ENCODE measurements at regions not wholly inside any gene's neighbourhood (a gene's known extent, or its start where the extent isn't known, plus 50 kb on each side); places are given as distances from the start of the nearest gene placed in this dataset.

DNA sequence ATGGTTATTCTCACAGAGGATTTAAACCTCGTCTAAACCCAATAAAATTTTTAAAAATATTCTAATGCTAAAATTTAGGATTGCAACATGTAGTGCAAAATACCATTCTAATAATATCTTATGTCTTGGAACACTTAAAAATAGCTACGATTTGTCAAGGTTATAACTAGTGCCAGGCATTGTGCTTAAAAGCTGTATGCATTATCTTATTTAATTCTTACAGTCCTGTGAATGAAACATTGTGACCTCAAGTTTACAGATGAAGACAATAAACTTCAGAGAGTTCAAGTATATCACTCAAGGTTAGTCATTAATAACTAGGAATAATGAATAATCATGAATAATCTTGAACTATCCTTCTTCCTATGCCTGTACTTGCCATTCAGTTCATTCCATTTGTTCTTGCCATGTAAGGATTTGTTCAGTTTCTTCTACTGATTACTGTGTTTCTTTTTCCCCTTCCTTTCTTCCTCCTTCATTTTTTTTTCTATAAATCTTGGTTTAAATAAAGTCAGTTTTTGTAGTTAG lies 897.6 kb upstream of the NR2F2 start:
- no peak for DNase-seq (ENCODE audit: low read depth, low spot score)

DNA sequence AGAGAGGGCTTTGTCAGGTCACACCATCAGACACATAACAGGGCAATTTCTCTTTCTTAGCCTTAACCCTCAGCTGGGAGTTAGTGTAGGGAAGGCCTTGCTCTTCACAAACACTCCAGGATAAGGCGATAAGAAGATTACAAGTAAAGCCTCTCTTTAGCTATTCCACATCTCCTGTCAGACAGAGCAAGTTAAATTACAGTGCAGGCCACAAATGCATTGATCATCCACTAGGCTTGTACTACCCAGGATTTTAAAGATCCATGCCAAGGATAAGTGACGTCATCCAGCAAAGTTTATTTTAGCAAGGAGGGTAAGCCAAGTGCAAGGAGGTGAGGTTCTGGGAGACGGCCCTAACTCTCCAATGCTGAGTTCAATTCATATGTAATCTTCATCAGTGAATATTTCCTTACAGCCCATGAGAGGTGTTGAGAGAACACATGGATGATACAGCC lies 890.6 kb upstream of the NR2F2 start:
- DNase-seq (ENCODE audit: low read depth, low spot score): no peak

DNA sequence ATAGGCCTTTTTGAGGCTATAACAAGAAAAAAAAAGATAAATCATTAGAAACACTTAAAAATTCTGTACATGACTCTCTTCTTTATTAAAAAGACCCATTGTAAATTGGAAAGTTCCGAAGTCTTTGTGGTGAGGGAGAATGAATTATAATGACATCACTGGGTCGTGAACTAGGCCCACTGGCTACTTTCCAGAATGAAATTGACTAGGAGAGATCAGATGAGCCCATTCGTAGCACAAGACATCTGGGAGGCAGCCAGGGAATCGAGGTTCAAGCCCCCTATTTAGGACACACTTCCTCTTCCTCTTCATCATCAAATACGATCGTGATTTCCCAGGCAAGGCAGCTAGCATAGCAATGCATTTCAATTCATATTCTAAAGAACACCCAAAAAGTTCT lies 889.8 kb upstream of the NR2F2 start:
- DNase-seq (ENCODE audit: low read depth, low spot score): no peak

DNA sequence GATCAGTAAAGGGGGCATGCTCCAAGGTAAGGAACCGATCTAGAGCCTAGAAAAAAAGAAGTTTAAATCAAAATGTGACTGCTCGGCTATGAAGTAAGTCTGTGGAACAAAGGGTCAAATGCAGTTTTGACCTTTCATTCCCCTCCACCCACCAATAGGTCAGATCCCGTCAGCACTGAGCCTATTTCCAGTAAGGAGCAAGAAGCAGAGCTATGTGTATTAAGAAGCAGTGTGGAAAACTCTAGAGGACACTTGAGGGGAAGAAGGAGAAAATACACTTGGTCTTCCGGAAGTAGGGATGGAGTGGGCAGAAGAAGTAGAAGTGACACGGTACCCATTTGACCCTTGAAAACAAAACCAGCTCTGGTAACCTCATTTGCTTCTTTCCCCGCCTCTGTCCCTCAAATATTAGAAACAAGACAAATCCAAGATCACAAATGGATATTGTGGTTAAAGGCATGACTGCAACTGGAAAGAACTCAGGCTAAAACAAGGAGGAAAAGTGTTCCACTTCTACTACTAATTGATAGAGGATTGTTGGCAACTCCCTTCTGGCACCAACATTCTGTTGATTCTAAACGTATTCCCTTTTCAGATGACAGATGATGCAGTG lies 888.3 kb upstream of the NR2F2 start:
- DNase-seq (ENCODE audit: low read depth, low spot score): no peak

DNA sequence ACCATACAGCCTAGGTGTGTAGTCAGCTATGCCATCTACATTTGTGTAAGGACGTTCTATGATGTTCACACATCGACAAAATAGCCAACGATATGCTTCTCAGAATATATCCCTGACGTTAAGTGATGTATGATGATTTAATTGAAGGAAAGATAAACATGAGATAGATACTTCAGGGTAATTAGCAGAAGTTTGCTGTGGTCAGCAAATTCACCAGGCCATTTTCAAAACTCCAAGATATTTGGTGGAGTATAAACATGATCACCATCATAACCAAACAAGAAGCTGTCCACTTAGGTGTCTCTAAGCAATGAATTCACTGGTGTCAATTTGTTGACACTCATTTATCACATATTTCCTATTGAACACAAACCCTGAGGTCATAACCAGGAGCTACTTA lies 885.6 kb upstream of the NR2F2 start:
- no peak for DNase-seq (ENCODE audit: low read depth, low spot score)

DNA sequence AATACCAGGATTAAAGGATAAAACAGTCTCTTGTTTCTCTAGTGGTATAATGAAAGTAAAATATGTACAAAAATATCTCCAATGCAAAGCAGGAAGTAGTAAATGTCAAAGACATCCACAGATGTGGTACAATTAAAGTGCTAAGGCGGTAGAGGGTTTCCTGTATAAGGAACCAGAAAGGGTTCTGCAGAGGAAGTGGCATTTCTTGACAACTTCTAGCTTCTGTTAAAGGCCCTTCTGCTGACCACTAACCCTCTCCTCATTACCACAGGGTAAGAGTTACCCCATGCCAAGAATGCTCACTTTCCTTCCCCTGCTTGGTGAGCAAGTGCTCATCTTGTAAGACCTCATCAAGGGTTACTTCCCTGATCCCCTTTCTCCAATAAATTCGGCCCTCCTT lies 883.6 kb upstream of the NR2F2 start:
- DNase-seq (ENCODE audit: low read depth, low spot score): no peak

DNA sequence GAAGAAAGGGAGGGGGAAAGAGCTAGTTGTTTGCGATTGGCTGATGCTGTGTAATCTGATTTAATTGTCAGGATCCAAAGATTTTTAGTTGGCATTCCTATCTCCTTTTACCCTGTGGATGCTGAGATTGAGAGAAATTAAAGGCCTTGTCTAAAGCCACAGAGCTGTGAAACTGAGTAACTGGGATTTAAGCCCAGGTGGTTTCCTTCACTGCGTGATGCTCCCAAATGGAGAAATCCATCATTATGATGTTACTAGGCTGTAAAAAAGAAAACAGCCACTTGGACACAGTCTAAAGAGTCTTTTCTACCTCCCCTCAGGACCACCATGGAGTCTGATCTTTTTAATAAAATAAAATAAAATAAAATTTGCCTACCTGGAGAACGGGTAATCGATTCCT lies 883.0 kb upstream of the NR2F2 start:
- no peak for DNase-seq (ENCODE audit: low read depth, low spot score)

DNA sequence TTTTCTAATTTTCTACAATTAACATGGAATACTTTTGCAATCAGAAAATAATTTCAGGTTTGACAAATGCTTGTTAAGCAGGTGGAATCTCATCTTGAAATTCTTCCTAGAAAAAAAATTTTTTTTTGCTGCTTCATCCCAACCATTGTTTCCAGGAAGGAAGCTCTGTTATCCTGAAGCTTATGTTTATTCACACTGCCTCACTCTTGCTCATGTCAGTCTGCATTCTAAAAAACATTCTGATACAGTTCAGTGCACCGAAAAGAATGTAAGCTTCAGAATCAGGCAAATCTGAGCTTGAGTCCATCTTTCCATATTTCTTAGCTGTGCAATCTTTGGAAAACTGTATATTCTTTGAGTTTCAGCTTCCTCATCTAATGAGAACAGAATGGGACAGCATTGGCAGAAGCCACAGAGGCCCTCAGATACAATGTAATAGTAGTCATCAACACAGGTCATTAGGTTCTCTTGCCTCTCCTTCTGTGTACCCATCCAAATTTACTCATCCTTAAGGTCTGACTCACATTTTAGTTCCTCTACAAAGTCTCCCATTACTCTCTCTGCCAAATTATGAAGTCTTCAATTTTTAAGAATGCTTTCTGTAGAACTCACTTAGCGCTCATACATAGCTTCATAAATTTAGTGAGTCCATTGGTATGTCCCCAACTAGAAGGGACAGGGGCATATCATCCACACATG lies 881.8 kb upstream of the NR2F2 start:
- DNase-seq (ENCODE audit: low read depth, low spot score): no peak

DNA sequence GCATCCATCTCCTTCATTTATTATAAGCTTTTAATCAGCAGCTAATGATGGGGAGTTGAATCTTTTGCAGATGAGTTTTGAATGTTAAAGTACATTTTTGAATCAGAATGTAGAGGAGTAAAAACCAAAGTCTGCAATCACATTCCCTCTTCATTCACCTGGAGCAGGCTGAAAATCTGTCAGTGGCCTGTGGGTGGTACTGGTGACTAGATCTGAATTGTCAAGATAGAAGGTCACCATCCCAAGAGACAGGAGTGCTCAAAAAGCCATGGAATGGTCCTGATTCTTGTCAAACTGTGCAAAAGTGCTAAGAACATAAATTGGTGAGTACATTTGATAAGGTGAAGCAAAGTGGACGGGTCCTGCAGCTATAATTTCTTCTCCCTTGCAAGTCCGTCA lies 881.3 kb upstream of the NR2F2 start:
- no peak for DNase-seq (ENCODE audit: low read depth, low spot score)

DNA sequence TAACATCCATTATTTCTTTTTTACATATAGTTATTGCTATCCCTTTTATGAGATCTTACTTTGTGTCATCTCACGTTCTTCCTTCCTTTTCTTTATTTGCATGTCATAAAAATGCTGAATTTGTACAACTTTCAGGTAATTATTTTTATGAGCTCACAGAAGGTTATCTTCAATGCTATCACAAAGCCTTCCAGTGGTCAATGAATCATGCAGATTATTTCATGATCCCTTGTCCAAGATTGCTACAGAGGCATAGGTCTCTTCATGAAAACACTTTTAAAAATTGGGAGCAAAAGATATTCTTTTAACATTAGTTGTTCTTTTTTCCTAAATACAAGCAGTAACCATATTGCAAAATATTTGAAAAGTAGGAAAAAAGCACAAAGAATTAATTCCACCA lies 880.1 kb upstream of the NR2F2 start:
- no peak for DNase-seq (ENCODE audit: low read depth, low spot score)

DNA sequence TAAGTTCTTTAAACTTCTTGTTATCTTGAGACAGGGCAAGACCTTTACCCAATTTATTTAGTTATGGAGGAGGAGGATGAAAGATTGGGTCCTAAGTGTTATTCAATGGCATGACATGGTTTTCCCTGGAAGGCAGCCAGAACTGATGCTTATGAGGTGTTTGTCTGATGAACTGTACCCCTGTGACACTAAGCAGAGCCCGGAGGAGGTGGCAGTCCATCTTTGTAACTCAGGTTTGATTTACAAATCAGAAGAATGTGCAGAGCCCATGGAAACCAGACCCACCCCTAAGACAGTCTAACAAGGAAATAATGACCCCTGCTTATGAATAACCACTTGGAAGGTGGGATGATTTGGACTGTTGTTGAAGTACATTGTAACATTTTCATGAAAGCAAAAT lies 878.6 kb upstream of the NR2F2 start:
- no peak for DNase-seq (ENCODE audit: low read depth, low spot score)

DNA sequence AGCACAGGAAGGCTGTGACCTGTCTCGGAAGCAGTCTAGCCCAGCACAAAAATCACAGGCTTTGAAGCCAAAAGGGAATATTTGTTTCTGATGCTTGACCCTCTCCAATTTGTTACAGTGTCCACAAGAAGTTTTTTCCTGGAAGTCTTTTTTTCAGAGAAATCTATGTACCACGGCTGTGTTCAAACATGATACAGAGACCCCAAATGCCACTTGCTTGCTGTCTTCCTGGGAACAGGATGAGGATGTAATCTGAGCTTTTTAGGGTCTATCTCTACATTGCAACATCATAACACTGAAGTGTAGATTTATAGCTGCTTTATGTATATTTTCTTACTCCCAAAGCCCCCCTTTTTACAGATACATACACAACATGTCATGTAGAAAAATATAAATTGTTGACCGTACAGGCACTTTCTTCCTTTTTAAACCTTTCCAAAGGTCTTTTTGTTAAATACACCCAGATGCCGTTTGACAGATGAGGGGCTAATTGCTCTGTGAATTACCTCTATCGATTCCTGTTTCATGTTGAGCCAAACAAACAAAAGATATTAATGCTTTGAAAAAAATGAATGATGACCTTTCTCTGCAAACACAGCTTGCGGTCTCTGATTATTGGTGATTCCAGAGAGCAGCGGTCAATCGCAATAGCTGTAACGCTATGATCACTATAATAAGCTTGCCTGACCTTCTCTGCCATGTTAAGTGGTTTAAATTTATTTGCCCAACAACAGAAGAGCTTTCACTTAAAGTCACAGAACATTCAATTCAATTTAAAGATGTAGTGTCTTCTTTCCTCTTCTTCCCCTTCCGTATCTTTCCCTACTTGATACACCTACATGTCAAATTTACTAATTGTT lies 875.9 kb upstream of the NR2F2 start:
- DNase-seq (ENCODE audit: low read depth, low spot score): no peak

DNA sequence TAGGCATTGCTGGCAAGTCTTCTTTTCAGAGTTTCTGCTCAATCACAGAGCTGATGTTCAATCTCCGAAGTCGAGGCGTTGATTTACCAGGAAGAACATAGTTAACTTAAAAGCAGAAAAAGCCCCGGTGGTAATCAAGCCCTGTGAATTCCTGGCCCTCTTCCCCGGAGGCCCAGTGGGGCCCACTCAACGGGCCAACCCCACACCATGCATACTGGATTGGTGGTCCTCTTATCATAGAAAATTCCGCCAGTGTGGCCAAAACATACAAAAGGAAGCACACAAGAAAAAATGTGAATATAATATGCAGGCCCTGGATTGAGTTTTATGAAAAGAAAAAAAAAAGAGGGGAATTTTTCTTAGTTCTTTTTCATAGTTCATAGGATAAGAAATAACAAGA lies 873.0 kb upstream of the NR2F2 start:
- no peak for DNase-seq (ENCODE audit: low read depth, low spot score)

DNA sequence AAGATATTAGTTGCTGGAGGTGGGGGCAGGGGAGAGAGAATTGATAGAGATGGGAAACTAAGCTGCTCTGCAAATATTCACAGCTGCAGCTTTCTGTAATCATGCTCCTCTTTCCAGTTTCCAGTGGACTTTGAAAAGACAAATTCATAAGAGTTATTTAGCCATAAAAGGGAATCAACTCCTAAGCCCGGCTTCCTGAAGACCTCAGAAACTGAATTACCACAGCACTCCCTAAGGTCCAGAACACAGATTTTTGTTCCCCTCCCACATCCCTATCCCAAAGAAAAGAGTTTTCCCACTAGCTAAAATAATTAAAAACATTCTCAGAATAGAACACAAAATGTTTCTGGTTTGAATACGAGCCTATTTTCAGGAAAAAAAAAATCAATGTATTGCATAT lies 871.8 kb upstream of the NR2F2 start:
- no peak for DNase-seq (ENCODE audit: low read depth, low spot score)

DNA sequence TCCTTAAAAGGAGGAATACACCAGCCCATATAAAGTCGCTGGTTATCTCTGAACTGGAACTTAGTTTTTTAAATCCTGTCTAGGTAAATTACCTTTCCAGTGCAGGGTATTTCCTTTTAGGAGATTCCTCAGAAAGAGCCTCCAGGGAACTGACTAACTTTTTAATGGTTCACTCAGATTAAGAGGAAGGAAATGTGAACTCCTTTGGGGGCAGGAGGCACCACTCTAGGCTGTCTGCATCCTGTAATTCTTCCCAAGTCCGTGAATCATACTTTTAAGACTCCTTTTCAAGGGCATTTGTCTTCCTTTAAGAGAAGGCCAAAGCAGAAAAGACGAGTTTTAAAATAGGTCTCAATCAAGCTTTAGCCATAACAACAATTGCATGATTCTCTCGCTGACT lies 871.2 kb upstream of the NR2F2 start:
- no peak for DNase-seq (ENCODE audit: low read depth, low spot score)

DNA sequence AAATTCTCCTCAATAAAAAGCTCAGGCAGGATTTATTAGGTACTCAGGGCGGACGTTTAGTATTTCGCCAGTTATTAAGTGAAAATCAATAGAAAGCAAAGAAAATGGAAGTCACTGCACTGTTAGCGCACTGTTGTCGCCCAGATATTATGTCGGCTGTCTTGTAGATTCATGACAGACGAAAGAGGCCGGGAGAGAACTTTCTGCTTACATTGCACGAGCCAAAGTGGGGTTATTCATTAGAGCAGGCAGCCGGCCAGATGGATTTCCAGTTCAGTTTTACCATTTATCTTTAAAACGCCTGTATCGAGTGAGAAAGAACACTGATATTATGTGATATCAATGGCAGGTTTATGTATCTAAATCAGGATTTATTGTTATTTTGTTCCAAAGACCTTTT lies 866.0 kb upstream of the NR2F2 start:
- no peak for DNase-seq (ENCODE audit: low read depth, low spot score)

DNA sequence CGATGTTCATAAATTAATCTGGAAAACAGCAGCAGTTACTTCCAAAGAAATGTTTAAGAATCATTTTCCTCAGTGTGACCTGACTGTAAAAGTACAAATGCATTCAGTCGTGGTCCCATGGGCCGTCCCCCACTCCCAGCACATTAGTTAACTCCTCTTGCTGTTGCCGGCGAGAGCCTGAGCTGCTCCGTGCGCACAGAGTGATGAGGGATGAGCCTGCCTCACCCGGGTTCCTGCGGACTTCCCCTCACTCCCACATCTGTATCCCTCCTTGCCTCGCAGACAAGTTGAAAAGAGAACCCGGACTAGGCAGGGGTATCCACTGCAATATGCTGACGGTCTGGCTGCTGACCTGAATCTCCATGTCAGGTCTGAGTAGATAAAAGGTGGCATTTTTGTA lies 861.7 kb upstream of the NR2F2 start:
- no peak for DNase-seq (ENCODE audit: low read depth, low spot score)

DNA sequence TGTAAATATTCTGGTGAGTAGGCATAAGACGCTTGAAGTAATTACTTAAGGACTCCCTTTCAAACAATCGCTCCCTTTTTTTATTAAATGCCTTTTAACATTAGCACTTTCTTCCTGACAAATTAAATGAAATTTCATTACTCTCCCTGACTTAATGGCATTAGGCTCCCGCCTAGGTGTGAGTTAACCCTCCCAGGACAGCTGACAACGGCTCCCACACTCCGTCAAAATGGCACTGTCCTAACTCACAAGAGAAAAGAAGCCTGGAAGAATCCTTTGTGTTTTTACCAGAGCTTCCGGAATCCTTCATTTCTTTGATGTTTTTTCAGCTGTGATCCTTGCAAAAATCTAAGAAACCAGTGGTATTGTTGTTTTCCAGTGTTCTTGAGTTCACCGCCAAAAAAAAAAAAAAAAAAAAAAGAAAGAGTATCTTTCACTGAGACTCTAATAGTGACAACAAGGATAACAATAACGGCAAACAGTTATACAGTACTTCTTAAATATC lies 861.0 kb upstream of the NR2F2 start:
- no peak for DNase-seq (ENCODE audit: low read depth, low spot score)

DNA sequence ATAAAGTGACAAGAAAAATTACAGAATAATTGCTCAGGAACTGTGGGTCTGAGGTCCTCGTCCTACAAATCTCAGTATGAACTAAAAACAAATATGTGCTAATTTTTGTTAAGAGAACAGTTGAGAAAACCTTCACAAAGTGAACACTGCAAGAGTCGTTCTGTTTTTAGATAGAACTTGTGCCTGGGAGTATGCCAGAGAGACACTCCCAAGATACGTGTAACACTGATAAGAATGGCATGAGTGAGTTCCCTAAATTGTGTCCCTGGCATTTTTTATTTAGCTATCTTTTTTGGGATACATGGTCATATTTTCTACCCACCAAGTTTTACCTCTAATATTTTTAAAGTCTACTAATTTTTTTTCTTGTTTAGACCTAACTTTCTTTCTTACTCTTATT lies 860.0 kb upstream of the NR2F2 start:
- DNase-seq (ENCODE audit: low read depth, low spot score): no peak

DNA sequence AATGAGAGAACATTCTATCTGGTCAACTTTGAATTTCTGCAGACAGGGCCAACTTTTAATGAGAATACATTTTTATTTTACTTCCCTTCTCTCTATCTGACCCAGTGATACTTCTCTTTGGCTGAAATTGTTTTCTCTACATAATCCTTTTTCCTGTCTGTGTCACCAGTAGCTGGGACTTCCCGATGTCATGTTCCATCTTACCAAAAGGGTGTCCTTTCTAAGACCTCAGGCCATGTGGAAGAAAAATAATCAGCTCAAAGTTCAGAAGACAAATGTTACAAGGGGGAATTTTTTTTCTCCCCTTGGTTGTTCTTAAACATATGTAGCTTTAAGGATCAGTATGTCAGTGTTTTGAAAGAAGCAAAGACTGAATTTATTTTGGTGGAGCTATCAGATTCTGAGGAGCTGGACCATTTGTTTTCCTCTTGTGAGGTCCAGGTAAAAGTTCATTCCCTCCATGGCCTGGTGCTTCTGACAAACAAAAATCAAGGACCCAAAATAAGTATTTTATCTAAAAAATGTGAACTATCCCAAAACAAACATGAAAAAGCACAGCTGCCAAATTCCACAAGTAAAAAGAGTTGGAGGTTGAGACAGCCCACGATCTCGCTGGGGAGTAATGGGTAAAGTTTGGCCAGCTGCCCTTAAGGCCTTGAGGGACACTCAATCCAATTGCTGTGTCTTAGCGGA lies 859.4 kb upstream of the NR2F2 start:
- no peak for DNase-seq (ENCODE audit: low read depth, low spot score)

DNA sequence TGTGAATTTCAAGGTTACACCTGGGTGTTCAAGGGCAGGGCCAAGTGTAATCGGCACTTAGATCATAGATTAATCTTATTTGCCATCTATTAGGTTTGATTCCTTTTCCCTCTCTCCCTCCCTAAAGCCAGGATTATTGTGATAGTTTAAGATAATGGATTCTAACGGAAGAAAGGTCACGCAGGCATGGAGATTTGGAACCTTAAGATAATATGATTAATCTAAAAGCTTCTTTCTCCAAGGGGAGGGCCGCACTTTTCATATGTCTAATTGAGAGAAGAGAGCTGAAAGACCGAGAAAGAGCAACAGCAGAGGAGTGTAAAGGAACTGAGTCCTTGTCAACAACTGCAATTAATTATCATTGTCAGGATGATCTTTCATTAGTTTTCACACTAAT lies 858.8 kb upstream of the NR2F2 start:
- DNase-seq (ENCODE audit: low read depth, low spot score): no peak

DNA sequence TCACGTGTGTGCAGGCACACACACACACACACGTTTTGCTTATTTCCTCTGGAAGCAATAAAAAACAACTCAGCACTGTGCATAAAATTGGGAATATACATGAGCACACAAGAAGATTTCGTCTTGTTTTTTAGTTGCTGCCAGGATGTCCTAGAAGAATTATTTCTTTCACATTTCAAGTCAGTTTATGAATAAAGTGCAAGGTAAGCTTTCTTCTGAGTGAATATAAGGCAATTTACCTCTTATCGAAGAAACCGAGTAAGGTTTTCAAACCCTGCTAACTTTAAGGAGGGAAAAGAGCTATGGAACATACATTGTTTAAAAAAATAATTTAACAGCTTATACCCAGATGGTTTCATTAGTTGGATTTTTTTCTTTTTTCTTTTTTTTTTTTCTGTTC lies 855.4 kb upstream of the NR2F2 start:
- no peak for DNase-seq (ENCODE audit: low read depth, low spot score)
